DOHH2 (cell line): ENCODE measurements at regions not wholly inside any gene's neighbourhood (a gene's known extent, or its start where the extent isn't known, plus 50 kb on each side); places are given as distances from the start of the nearest gene placed in this dataset.

Experiments
- CTCF ChIP-seq: fragments of 200-600 bp; sonication (generic); IDR thresholded peaks from one replicate; pipeline ENCODE4 v1.5.1; 2014; ENCODE audit warnings: antibody characterized with exemption, mild to moderate bottlenecking, low read depth, low read length; ENCODE audit not compliant: poor library complexity, severe bottlenecking
- EZH2phosphoT487 ChIP-seq: fragments of 200-600 bp; sonication (generic); IDR thresholded peaks from 2 replicates; pipeline ENCODE4 v1.6.1; 2017; ENCODE audit warnings: borderline replicate concordance, mild to moderate bottlenecking, antibody characterized with exemption, low read length, moderate library complexity, mixed read lengths

- TF ChIP-seq EZH2phosphoT487, result no peak
- no peak for TF ChIP-seq CTCF
Observed at GRCh38 chr5:3099954-3100353, 348.5 kb upstream of the IRX2 start.
